DMS53 treated with DMSO at 0.1 percent for 48 hours (cell line): ENCODE measurements at regions not wholly inside any gene's neighbourhood (a gene's known extent, or its start where the extent isn't known, plus 50 kb on each side); places are given as distances from the start of the nearest gene placed in this dataset.

ENCODE experiments used
- DNase-seq: peaks from one replicate; lab custom pipeline; 2025; ENCODE audit not compliant: unreplicated experiment; lab: John Stamatoyannopoulos, UW

DNA sequence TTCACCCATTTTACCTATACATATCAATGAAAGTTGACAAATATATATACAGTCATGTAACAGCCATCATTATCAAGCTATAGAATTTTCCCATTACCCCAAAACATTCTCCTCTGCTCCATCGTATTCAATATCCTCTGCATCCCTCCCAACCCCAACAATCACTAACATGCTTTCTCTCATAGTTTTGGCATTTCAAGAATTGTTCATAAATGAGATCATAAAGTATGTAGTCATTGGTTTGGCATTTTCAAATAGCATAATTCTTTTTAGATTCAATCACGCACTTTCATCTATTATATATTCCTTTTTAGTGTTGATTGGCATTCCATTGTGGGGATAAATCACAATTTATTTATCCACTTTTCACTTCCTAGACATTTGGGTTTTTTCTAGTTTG lies 866.0 kb upstream of the TMEM132C start:
- DNase-seq = no peak

- DNase-seq = no peak
These were observed 865.4 kb upstream of the TMEM132C start for GRCh38 chr12:127401536-127401935.

DNA sequence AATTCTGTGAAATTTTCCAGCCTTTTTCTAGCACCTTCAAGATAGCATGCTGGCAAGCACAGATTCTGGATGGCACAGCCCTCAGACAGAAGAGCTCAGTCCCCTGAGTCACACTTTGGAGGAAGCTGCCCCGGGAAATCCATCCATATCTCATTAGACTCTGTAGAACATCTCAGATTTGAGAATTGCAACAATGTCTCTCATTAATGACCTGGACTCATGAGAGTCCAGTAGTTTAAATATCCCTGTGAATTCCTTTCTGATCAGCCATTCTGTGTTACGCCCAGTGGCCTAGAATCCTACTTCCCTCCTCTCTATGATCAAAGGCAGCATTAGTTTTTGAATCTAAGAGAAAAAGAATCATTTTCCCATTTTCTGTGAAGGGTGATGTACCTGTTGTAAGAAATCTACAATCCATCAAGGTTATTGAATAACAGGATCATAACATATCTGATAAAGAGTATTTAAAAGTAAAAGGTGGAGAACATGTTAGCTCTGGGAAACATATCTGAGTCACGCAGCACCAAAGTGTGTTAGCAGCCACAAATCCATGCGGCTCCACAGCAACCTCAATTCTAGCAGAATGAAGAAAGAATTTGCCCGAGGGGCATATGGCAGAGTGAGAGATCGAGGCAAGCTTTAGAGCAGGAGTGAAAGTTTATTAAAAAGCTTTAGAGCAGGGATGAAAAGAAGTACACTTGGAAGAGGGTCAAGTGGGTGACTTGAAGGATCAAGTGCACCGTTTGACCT lies 855.6 kb upstream of the TMEM132C start:
- no peak for DNase-seq

GRCh38 chr12:127411981-127412380 lies 855.0 kb upstream of the TMEM132C start:
- no peak for DNase-seq

- DNase-seq = no peak
These were observed 854.1 kb upstream of the TMEM132C start for GRCh38 chr12:127412866-127413265.

DNA sequence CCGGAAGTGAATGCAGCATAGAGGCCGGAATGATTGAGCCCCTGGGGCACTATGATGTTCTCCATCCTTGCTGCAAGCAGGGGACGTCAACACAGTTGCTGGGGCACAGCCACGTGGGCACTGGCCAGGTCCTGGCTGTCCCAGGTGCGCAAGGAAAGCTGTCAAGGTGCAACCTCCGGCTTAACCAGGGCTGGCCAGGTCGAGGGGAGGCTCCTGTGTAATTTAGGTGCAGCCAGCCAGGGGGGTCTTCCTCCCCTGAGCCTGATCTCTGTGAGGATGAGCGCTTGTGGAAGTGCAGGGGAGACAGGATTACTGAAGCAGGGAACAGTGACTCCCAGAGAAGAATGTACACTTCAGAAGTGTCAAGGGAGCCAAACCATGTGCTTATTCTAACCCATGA lies 852.8 kb upstream of the TMEM132C start:
- no peak for DNase-seq

GRCh38 chr12:127414636-127415035 lies 852.3 kb upstream of the TMEM132C start:
- peak; percentile 96 for DNase-seq

DNA sequence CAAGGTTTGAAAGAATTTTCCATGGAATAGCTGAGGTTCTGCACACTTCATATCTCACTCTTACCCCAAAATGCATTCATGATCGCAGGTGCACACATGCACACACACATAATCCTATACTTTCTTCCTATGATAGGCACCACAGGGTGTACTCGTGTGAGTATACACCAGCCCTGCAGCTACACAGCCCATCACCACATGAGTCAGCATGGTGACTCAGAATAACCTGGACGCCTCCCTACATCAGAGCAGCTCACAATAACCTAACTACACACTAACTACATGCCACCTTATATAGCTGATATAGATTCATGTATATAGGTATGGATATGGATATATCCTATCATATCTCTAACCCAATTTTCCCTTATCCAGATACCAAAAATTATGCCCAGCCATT lies 850.2 kb upstream of the TMEM132C start:
- no peak for DNase-seq

DNA sequence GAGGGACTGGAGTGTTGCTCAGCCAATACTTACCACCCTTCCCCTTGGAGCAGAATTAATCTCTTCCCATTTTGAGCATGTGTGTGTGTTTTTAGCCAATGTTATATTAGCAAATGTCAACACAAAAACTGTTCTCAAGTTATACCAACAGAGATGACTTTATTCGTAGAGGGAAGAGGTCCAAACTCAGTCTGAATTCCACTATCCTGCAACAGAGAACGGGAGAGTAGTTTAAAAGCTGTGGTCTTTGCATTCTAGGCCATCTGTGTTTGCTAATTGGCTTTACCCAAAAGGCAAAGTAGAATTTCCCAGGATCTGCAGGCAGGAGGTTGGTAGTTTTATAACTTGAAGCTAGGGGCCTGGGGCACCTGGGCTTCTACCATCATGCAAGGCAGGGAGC lies 847.9 kb upstream of the TMEM132C start:
- DNase-seq = no peak

DNA sequence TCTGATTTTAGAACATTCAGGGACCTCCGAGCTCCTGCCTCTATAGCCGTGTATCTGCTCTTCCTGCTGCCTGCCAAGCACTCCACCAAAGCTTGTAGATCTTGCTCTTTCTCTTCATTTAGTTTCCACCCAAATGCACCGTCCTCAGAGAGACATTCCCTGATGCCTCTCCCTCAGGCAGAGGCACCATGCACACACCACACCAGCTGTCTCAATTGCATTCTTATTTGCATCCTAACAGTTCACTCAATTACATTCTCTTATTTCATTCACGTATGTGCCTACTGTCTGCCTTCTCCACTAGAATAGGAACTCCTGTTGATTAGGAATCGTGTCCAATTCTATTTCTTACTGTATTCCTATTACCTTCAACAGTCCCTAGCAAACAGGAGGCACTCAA lies 845.4 kb upstream of the TMEM132C start:
- no peak for DNase-seq

DNA sequence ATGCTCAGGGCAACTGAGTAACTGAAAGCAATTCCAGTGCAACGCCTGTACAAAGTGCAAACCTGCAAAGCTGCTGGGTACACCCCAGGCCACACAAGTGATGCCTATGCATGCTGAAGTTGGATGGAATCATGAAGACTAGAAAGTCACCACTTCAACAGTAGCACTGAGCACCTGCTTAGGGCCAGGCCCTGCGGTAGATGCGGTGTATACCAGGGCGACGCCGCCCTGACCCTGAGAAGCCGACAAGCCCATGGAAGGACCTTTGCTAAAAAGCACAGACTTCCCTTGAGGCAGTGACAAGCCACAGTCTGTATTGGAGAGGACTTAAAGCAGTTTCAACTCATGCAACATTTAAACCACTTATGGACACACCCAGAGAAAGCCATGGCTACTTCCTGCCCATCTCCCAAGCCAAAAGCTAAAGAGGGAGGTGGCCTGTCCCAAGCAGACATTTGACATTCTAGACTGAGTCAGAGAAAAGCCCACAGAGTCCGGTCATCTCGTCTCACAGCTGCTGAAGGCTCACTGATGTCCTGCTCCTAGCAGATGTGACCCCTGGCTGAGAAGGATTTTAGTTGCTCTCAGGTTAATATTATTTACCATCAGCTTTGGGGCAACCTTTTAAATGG lies 843.9 kb upstream of the TMEM132C start:
- DNase-seq = no peak

GRCh38 chr12:127425474-127425873 lies 841.5 kb upstream of the TMEM132C start:
- DNase-seq = no peak

DNA sequence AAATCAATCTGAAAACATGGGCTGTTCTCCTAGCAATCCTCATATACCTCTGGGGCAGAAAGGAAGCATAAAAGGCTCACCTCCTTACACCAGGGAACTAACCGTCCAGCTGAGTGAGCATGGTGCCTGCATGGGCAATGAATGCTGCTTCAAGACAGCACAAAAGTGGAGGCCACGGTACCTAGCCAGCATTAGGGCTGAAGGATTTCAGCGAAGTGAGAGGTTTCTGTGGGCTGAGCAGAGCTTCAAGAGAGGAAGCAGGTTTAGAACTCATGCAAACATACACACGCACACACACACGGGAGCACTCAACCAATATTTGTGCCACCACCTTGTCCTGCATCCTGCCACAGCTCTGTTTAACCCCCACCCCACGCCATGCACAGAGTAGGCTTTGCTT lies 838.5 kb upstream of the TMEM132C start:
- DNase-seq = no peak

DNA sequence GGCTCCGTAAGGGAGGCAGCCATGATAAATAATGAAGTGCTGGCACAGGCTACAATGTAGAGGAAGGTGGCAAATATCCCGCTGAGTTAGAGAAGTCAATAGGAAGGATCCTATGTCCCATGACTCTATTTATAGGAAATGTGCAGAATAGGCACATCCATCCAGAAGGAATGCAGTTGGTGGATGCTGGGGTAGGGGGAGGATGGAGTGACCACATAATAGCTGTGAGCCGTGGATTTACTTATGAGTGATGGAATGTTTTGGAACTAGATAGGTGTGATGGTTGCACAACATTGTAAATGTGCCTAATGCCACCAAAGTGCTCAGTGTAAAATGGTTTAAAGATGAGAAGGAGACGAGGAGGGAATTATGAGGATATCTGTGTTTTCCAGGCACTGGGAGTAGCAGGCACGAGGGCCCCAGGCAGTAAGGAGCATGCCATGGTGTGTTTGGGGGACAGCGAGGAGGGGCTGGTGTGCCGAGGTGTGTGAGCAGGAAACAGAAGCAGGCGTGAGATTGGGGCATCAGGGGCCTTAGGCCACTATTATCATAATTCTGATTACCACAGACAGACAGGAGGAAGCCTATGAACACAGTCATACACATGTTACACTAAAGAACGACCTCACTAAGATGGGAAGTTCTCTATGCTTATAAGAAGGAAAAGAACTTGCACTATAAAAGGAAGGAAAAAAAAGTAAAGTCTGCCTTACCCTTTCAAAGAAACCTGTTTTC lies 837.3 kb upstream of the TMEM132C start:
- no peak for DNase-seq

DNA sequence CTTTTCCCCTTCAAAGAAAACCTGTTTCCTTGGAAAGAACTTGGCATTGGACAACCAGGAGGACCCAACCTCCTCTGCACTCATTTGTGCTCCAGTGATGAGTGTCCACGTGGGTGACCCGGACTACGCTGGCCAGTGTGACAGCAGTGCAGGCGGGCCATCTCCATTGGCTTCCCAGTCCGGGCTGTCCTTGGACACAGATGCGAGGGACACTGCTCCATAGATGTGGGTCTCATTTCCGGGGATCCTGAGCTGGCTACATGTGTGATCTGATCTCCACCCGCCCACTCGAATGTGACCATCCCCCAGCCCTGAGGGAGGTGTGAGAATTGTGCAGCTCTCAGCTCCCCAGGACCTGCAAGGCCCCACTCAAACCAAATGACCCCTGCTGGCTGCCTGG lies 836.6 kb upstream of the TMEM132C start:
- no peak for DNase-seq

DNA sequence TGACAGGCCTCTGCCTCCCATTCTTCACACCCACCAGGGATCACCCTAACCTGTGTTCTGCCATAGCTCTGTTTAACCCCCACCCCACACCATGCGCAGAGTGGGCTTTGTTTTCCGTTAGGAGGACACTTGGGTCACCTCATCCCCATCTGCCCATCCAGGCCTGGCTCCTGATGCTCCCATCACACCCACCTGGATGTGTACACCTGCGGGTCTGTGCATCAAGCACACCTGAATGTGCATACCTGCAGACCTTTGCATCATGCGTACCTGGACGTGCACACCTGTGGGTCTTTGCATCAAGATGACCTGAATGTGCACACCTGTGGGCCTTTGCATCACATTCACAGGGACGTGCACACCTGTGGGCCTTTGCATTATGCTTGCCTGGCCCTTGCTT lies 835.8 kb upstream of the TMEM132C start:
- no peak for DNase-seq

- DNase-seq = no peak
These were observed 835.4 kb upstream of the TMEM132C start for GRCh38 chr12:127431594-127431993.

GRCh38 chr12:127435439-127435838 lies 831.5 kb upstream of the TMEM132C start:
- no peak for DNase-seq

DNA sequence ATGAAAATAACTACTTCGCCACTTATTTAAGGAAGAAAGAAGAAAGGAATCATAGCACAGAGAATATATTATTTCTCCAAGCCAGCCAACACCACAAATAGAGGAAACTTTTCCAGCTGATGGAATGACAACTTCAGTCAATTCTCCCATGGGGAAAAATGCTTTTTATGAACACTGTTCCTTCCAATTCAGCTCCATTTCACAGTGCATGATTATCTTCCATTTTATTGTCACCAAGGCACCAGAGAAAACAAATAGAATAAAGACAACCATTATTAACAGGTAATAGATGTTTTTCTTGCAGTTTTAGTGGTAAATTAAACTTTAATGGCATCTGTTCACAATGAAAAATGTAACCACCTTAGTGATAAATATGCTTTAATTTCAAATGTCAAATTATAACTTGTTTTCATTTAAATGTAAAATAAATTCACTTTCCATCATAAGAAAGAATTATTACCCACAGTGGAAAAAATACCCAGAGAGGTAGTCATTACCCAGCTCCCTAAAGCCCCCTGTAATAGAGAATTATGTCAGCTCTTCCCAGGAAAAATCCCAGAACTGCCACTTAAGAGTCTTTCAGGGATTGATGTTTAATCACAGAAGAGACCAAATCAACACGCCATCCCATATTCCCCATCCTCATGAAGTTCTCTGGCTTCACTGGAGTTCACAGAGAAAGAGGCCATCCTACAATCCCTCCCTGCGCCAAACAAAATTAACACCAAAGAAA lies 828.3 kb upstream of the TMEM132C start:
- no peak for DNase-seq

DNA sequence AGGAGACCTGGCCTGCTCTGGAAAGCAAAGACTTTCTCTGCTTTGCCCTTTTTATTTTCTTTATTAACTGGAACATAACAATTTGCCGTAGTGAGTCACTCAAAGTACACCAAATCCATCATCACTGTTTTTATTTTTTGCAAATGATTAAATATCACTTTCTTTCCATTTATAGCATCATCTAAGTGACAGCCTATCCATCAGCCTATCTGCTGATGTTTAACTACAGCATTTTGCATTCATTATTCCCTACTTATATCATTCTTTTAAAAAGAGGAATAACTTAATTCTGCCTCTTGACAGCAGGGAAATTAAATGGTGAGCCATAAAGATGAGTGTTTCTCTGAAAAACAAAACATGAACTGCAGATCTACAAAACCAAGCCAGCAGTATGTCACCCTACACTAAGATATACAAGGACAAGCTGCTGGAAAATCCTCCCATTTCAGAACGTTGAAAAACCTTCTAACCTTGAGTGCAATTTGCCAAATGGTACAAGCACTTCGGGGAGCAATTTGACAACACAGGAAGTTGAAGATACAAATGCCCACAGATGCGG lies 821.3 kb upstream of the TMEM132C start:
- no peak for DNase-seq

GRCh38 chr12:127448906-127449305 lies 818.1 kb upstream of the TMEM132C start:
- DNase-seq = no peak
